Astrocyte (in vitro differentiated cells and primary cell): ENCODE measurements at regions not wholly inside any gene's neighbourhood (a gene's known extent, or its start where the extent isn't known, plus 50 kb on each side); places are given as distances from the start of the nearest gene placed in this dataset.

Experiments
- CTCF ChIP-seq: IDR thresholded peaks from 2 replicates; pipeline ENCODE4 v1.5.1; 2011; ENCODE audit warnings: low read depth, mild to moderate bottlenecking, inconsistent platforms, low read length, moderate library complexity; ENCODE audit not compliant: insufficient read depth
- EZH2 ChIP-seq: IDR thresholded peaks from 2 replicates; pipeline ENCODE4 v1.6.1; 2012; ENCODE audit warnings: mild to moderate bottlenecking, low read length, inconsistent platforms; ENCODE audit not compliant: insufficient read depth

DNA sequence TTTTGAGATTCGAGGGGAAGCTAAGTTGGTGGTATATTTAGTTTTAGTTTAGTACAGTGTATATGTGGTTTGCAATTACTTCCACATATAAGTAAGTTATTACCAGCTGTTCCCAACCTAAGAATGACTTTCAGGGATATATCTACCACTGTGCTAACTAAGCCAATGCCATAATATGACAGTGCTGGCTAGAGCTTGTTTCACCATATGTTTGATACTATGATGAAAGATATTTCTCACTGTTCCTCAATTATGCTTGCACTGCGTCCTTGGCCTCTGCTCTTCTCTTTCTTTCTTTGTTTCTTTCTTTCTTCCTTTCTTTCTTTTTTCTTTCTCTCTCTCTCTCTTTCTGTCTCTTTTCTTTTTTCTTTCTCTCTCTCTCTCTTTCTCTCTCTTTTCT is 113.8 kb upstream of the SKAP2 start:
- TF ChIP-seq CTCF, result no peak
- TF ChIP-seq EZH2, result no peak
